ENCODE measurements at regions not wholly inside any gene's neighbourhood (a gene's known extent, or its start where the extent isn't known, plus 50 kb on each side); places are given as distances from the start of the nearest gene placed in this dataset.

DNA sequence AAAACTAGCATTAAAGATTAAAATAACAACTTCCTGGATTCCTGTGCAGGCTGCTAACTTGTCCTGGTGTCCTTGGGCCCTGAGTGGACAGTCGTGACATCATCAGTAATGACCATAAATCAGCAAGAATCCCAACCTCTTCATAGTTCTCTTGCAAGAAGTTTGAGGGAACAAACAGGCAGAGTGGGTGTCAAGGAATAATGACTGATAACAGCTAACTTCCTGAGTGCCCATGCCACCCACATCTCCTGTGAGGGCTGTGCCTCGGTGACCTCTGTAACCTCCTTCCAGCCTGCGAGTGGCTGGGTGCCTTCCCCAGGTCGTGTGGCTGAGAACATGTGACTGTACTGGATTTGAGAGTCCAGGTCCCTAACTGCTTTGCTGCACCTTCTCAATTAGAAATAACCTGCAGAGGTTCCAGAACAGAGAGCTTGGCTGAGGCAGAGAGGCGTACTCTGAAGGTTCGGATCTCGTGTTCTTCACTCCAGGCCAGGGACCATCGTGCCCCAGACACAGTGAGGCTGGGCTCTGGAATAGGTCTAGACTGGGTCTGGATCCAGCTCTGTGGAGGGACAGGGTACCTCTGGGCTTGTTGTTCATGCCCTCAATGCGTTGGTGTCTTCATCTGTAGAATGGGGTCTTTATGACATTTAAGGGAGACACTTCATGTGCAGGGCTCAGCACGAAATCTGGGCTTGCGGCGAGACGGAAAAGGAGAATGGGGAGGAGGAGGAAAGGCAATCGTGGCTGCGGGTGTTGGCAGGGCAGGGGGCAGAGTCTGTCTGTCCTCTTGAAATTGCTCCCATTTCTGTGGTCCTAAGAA is 313.1 kb upstream of the ZNF32 start:
- Mint-ChIP-seq H3K4me1 (ENCODE audit: unreplicated experiment) (peaks cover 24% of the 10 kb centered on the region), H3K27me3 (ENCODE audit: unreplicated experiment) (peaks cover 2% of the 10 kb centered on the region), H3K27ac (ENCODE audit: unreplicated experiment) (no peak overlapping the region), H3K36me3 (ENCODE audit: unreplicated experiment) (no peaks in the 10 kb centered on the region), H3K4me3 (ENCODE audit: unreplicated experiment) (no peak overlapping the region), H3K9me3 (ENCODE audit: unreplicated experiment) (no peaks in the 10 kb centered on the region)
- TF ChIP-seq, protein P1, sequence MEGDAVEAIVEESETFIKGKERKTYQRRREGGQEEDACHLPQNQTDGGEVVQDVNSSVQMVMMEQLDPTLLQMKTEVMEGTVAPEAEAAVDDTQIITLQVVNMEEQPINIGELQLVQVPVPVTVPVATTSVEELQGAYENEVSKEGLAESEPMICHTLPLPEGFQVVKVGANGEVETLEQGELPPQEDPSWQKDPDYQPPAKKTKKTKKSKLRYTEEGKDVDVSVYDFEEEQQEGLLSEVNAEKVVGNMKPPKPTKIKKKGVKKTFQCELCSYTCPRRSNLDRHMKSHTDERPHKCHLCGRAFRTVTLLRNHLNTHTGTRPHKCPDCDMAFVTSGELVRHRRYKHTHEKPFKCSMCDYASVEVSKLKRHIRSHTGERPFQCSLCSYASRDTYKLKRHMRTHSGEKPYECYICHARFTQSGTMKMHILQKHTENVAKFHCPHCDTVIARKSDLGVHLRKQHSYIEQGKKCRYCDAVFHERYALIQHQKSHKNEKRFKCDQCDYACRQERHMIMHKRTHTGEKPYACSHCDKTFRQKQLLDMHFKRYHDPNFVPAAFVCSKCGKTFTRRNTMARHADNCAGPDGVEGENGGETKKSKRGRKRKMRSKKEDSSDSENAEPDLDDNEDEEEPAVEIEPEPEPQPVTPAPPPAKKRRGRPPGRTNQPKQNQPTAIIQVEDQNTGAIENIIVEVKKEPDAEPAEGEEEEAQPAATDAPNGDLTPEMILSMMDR (IDR thresholded peaks at IDR 0.05), result no peak
- DNase-seq (ENCODE audit: extremely low spot score, unreplicated experiment), result peak; percentile 21

GRCh38 chr10:43960981-43961380 is 312.3 kb upstream of the ZNF32 start:
- Mint-ChIP-seq H3K4me1 (ENCODE audit: unreplicated experiment) (peaks cover 23% of the 10 kb centered on the region), H3K27me3 (ENCODE audit: unreplicated experiment) (peaks cover 2% of the 10 kb centered on the region), H3K27ac (ENCODE audit: unreplicated experiment) (no peak overlapping the region), H3K9me3 (ENCODE audit: unreplicated experiment) (no peaks in the 10 kb centered on the region), H3K4me3 (ENCODE audit: unreplicated experiment) (no peak overlapping the region), H3K36me3 (ENCODE audit: unreplicated experiment) (no peaks in the 10 kb centered on the region)
- DNase-seq (ENCODE audit: extremely low spot score, unreplicated experiment), result no peak
- TF ChIP-seq, protein P1 (IDR thresholded peaks at IDR 0.05), result no peak

DNA sequence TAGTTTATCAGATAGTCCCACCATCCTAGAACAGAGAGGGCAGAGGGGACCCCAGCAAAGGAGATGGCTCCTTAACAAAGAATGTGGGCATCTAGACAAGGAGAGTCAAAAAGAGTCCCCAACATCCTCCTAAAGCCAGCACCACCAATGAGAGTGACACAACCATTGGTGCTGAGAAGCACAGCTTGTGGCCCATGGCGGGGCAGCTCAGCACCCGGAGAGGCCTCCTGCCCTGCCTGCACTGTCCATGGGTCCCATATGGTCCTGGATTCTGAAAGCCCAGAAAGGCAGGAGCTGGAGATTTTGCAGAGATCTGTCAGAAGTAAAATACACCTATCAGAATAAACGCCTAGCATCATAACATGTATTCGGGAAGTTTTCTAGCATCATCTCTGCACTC is 311.8 kb upstream of the ZNF32 start:
- peaks cover 18% of the 10 kb centered on the region for H3K4me1 Mint-ChIP-seq (ENCODE audit: unreplicated experiment)
- H3K27me3 Mint-ChIP-seq (ENCODE audit: unreplicated experiment), result peaks cover 2% of the 10 kb centered on the region
- H3K27ac Mint-ChIP-seq (ENCODE audit: unreplicated experiment), result no peak overlapping the region
- TF ChIP-seq, protein P1 (IDR thresholded peaks at IDR 0.05), result no peak
- no peaks in the 10 kb centered on the region for H3K36me3 Mint-ChIP-seq (ENCODE audit: unreplicated experiment)
- peak; percentile 32 for DNase-seq (ENCODE audit: extremely low spot score, unreplicated experiment)
- H3K4me3 Mint-ChIP-seq (ENCODE audit: unreplicated experiment), result no peak overlapping the region
- no peaks in the 10 kb centered on the region for H3K9me3 Mint-ChIP-seq (ENCODE audit: unreplicated experiment)

GRCh38 chr10:43960135-43960415 is 311.4 kb upstream of the ZNF32 start:
- H3K4me3 Mint-ChIP-seq (ENCODE audit: unreplicated experiment), result no peak overlapping the region
- H3K4me1 Mint-ChIP-seq (ENCODE audit: unreplicated experiment), result peaks cover 14% of the 10 kb centered on the region
- no peak for DNase-seq (ENCODE audit: extremely low spot score, unreplicated experiment)
- no peaks in the 10 kb centered on the region for H3K9me3 Mint-ChIP-seq (ENCODE audit: unreplicated experiment)
- peaks cover 2% of the 10 kb centered on the region for H3K27me3 Mint-ChIP-seq (ENCODE audit: unreplicated experiment)
- H3K27ac Mint-ChIP-seq (ENCODE audit: unreplicated experiment), result no peak overlapping the region
- no peaks in the 10 kb centered on the region for H3K36me3 Mint-ChIP-seq (ENCODE audit: unreplicated experiment)
- TF ChIP-seq, protein P1 (IDR thresholded peaks at IDR 0.05), result no peak

DNA sequence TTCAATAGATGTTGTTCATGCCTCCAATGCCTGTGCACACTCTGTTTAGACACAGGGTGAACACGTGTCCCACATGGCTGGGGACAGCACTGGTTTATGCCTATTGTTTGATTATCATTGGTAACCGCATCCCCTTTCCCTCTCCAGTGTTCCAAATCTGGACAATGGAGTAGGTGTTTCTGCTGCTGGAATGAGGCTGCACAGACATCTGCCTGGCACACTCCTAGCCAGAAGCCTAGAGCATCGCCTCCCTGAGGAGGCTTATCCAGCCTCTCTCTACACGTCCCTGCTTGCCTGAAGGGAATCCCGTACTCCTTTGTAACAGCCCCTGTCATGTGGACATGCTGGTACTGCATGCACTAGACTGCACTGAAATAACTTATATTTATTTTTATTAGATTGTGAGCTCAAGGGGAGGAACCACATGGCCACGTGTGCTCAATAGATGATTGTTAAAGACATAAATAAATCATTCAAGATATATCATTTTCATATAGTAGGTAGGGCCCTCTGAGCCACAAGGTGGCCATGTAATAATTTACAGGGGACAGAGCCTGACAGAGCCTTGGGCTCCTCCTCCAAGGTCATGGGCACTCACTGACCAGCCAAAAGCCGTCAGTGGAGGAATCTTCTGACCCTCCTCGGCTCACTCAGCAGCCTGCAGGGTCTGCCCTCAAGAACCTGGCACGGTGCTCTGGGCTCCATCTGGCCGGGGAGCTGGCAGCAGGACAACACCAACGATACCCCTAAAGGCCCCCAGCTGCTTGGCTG is 310.9 kb upstream of the ZNF32 start:
- TF ChIP-seq, protein P1 (IDR thresholded peaks at IDR 0.05), result no peak
- H3K27me3 Mint-ChIP-seq (ENCODE audit: unreplicated experiment), result peaks cover 2% of the 10 kb centered on the region
- peaks cover 12% of the 10 kb centered on the region for H3K4me1 Mint-ChIP-seq (ENCODE audit: unreplicated experiment)
- no peaks in the 10 kb centered on the region for H3K9me3 Mint-ChIP-seq (ENCODE audit: unreplicated experiment)
- no peak overlapping the region for H3K4me3 Mint-ChIP-seq (ENCODE audit: unreplicated experiment)
- peak; percentile 66 for DNase-seq (ENCODE audit: extremely low spot score, unreplicated experiment)
- H3K36me3 Mint-ChIP-seq (ENCODE audit: unreplicated experiment), result no peaks in the 10 kb centered on the region
- no peak overlapping the region for H3K27ac Mint-ChIP-seq (ENCODE audit: unreplicated experiment)

All from osteocyte (in vitro differentiated cells).